NCI-H2196 treated with DMSO at 0.1 percent for 48 hours (cell line): ENCODE measurements at regions not wholly inside any gene's neighbourhood (a gene's known extent, or its start where the extent isn't known, plus 50 kb on each side); places are given as distances from the start of the nearest gene placed in this dataset.

ENCODE experiments used
- DNase-seq: peaks from one replicate; lab custom pipeline; 2025; ENCODE audit not compliant: unreplicated experiment; lab: John Stamatoyannopoulos, UW

GRCh38 chr1:5640845-5641244 is 351.4 kb downstream of the NPHP4 start:
- DNase-seq = no peak

GRCh38 chr1:5639106-5639722 is 353.0 kb downstream of the NPHP4 start:
- no peak for DNase-seq

DNA sequence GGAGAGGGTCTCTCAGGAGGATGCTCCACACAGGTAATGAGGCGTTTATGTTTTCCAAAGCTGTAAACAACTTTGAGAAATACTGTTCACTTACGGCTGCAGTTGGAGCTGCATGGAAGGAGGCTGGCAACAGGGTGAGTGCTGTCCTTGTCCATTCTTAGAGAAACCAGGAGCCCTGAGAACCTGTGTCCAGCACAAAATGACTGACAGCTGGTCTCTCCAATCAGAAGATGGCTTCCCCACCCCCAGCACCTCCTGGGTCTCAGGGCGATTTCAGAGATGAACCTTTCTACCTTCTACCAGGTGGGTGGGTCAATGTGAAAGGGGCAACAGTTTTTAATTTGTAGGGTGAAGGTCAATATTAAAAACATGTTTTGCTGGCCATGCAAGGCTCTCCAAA is 353.6 kb downstream of the NPHP4 start:
- no peak for DNase-seq

DNA sequence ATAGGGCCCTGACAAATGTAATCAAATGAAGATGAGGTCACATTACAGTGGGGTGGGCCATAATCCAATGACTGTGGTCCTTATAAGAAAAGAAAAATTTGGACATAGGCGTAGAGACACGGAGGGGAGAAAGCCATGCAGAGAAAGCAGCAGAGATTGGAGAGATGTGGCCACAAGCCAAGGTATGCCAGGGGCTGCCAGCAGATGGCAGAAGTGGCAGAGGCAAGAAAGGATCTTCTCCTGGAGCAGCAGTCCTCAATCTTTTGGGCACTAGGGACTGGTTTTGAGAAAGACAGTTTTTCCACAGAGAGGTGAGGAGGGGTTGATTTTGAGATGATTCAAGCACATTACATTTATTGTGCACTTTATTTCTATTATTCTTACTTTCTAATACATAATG is 355.1 kb downstream of the NPHP4 start:
- peak; percentile 13 for DNase-seq

DNA sequence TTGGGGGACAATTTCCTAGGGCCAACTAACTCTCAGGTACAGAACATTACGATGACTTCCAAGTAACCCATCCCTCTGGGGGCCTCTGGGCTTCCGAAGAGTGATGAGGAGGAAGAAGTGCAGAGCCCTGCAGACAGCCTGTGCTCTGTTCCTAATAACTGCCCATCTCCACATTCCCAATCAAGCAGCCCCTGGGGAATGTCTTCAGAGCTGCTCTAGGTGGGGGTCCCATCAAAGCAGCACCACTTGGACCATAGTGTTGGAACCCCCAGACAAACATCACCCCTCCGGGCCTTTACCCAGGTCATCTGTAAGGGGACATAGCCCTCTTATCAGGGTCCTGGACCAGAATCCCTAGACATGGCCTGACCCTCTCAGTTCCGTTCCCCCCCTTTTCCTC is 357.3 kb downstream of the NPHP4 start:
- no peak for DNase-seq

GRCh38 chr1:5632814-5633213 is 359.4 kb downstream of the NPHP4 start:
- DNase-seq = no peak

DNA sequence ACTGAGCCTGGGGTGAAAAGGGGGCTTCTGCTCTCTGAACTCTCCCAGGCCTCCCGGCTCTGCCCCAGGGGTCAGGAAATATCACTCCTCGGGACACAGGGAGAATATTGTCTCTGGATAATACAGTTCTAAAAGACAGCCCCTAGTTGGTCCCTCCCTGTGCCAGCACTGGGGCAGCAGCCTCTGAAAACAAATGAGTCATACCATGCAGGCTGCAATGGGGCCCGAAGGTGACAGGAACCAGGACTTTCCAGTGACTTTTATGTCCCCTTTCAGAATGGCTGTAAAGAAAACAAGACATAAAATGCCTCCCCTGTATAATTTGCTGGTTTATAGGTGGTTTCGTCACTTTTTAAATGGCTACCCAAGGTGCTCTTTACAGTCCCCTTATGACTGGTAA is 360.0 kb downstream of the NPHP4 start:
- no peak for DNase-seq

GRCh38 chr1:5628416-5628815 is 363.8 kb downstream of the NPHP4 start:
- no peak for DNase-seq

DNA sequence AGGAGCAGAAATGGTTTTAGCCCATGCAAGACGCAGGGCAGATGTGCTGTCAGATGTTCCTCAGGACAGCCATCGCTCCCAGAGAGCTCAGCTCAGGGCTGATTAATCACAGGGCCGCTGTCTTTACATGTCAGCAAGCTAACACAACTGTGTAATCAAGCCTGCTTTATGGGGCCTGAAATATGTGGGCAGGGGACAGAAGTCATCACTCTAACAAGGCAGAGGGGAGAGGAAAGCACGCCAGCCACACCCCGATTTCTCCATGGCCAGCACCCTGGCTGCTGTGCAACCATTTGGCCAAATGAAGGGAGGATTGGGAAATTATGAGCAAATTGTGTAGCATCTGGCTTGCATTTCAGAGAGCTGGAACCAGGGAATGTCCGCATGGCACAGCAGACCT is 368.8 kb downstream of the NPHP4 start:
- DNase-seq = no peak

- DNase-seq = no peak
Measured at GRCh38 chr1:5622412-5622811, 369.8 kb downstream of the NPHP4 start.

DNA sequence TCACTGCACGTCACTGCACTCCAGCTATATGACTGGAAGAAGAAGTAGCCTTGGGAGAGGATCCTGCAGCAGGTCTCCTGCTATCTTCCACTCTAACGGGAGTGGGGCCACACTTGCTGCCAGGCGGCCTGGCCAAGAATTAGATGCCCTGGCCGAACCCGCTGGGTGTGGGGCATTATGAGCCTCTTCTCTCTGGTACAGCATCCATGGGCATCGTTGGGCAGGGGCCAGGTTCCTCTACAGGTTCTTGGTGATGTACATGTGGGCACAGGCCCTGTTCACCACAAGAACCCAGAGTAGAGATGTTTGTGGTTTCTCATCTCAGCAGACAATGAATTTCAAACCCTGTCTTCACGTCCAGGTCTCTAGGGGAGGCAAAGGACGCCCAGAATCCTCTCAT is 370.5 kb downstream of the NPHP4 start:
- DNase-seq = no peak

DNA sequence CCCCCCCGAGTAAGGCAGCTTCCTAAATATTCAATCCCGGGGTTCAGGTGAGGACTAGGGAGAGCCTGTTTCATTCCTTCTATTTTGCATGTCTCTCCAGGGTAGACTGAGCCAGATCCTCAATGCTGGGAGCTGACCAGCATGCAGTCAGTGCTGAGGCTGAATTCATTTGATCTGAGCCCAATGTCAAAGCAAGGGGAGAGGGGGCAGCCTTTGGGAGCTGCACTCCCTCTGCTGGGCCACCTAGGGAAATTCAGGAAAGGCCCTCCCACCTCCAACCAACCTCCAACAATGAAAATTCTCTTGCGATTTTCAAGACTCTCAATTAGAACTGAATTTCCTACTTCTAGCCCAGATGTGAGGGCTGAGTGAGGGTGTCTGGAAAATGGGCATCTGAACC is 371.2 kb downstream of the NPHP4 start:
- peak; percentile 47 for DNase-seq

DNA sequence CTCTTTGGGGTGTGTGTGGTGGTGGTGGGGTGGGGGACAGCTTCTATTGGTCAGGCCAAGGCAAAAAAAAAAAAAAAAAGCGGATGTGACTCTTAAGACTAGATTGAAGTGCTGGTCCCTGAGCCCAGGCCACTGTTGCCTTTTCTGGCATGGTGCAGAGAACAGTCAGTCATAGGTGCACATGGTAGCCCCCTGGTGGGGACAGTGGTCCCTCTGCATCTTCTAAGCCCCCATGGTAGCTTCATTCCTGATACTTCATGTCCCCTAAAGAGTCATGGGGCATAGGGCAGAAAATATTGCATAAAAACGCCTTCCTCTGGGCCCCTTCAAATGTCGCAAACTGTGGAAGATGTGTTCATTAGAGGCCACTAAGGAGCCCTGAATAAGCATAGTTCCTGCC is 371.8 kb downstream of the NPHP4 start:
- DNase-seq = no peak

- DNase-seq = no peak
Measured at GRCh38 chr1:5619469-5619868, 372.8 kb downstream of the NPHP4 start.

DNA sequence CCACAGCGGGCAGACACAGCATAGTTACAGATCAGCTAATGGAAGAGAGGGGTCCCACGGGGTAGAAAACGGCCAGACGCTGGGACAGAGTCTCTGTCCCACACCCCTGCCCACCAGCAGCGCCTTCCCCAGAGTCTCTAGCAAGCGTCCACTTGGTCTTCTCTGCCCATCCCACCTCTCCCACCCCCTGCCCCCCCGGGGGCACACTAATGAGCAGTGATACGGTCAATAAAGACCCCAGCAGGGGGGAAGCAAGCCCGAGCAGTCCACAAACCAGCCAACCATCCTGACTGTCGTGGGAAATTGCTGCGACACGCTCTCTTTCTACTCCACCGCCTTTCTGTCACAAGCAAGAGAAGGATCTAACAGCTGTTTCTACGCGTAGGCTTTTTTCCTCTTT is 374.7 kb downstream of the NPHP4 start:
- DNase-seq = no peak

DNA sequence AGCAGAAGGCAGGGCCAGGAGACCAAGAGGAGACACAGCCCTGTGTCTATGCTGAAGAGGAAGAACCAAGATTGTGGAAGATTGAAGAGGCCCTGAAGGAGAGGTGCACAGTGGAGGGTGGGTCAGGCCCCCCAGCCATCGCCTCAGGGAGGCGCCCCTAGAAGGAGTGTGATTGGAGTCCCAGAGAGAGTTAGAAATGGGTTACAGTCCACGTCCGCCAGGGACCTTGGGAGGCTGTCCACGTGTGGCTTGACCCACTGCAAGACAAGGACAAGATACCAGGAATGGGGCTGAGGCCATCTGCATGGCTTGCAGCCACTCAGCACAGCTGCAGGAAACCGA is 375.1 kb downstream of the NPHP4 start:
- DNase-seq = no peak

DNA sequence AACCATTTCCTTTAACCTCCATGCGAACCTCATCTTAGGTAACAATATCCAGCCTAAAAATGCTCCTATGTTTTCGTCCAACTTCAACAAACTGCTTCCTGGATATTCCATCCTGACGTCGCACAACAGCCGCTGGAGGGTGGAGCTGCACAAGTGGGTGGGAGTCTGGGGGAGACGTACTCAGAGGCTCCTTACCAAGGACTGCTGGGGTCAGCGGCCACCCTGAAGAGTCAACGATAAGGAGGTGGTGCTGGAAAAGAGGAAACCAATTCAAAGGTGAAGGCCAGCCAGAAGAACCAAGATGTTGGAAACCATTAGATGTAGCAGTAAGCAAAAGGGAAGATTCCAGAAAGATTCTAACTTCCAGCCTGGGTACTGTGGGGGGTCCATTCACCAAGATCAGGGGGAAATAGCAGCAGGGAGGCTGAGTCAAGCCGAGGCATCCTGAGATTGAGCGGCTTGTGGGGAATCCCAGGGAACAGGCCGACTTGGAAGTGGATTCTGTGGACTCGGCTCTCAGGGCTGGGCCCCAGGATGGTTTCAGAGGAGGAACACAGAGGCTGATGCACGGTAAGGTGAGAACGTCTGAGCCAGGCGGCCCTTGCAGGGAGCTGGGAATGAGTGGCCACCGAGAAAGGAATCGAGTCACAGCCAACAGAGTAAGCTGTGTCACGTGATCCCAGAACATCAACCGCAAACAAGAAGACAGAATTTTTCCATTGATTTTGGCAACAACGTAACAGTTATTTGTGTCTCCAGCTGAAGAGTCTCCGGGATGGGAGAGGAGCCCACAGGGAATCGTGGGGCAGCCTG is 375.7 kb downstream of the NPHP4 start:
- no peak for DNase-seq

GRCh38 chr1:5615076-5615475 is 377.1 kb downstream of the NPHP4 start:
- DNase-seq = no peak

DNA sequence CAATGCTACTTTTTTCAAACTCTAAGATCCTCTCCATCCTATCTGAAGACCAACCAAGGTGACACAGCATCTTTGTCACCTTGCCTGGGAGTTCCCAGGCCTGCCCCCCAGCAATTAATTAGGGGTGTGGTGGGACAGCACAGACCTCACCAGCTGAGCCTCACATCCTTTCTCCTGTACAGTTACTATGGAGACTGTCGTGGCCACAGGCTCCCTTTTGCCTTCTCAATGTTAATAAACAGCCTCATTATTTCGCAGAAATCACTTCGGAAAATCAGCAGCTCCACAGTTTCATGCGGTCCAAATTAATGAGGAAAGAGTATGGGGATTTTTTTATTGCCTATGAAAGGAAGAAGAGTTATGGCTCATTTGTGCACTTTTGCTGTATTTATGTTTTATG is 378.3 kb downstream of the NPHP4 start:
- DNase-seq = no peak

GRCh38 chr1:5611851-5612250 is 380.4 kb downstream of the NPHP4 start:
- DNase-seq = no peak

DNA sequence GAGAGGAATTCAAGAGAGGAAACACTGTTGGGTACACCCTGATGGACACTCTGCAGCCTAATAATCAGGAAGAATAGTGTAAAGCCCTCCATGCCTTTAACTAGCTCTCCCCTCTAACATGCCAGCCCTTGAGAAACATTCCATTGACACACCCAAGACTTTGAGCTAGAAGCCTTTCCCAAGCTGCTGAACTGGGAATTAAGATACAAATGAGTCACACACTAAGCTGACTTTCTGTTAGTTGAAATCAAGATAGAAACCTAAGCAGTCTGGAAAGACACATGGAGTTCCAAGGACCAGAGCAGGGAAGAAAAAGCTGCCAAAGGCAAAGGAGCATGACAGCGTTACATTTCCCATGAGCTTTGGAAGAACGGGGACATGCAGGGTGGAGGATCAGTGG is 380.8 kb downstream of the NPHP4 start:
- DNase-seq = no peak

DNA sequence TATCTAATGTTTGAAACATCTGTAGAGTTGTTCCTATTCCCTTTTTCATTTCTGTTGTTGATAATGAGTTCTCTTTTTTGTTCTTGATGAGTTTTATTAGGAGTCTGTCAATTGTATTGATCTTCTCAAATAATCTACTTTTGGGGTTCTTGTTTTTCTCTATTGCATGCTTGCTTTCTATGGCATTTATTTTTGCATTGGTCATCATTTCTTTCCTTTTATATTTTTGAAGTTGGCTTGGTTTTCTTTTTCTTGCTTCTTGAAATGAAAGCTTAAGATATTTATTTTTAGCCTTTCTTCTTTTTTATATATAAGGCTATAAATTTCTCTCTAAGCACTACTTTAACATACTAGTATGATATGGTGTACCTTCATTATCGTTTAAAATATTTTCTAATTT is 381.8 kb downstream of the NPHP4 start:
- DNase-seq = no peak
